H1 (cell line): ENCODE measurements at regions not wholly inside any gene's neighbourhood (a gene's known extent, or its start where the extent isn't known, plus 50 kb on each side); places are given as distances from the start of the nearest gene placed in this dataset.

ENCODE experiments used
- CTCF ChIA-PET: fragments of 300-600 bp; sonication (Branson Sonifier 250); formaldehyde crosslinking; loops from one replicate; lab custom pipeline; 2021; ENCODE audit not compliant: partially characterized antibody; lab: Charles Lee
- POLR2A ChIA-PET: fragments of 300-600 bp; sonication (Branson Sonifier 250); formaldehyde crosslinking; loops from one replicate; lab custom pipeline; 2021; ENCODE audit warnings: inconsistent platforms; ENCODE audit not compliant: partially characterized antibody; lab: Charles Lee
- DNase-seq, 2 experiments: peaks; one replicate each; pipeline versions ENCODE4 v3.0.0 to v3.0.0-alpha.2; 2010 to 2022; ENCODE audit warnings: low spot score in 2 of 2, low read depth in 1 of 2, mixed read lengths in 1 of 2
- FAIRE-seq: peaks from 2 replicates; lab custom pipeline; 2011; peaks lifted over from hg19 to GRCh38; lab: Jason Lieb, UNC
- H2AFZ ChIP-seq: 2 replicates; pipeline ENCODE4 v1.8.1; 2012; ENCODE audit warnings: low read length, inconsistent platforms
- H2AK5ac ChIP-seq: 2 replicates; pipeline ENCODE4 v1.6.1; 2013; ENCODE audit warnings: low read depth, low read length
- H2BK120ac ChIP-seq: replicated peaks from 2 replicates; pipeline ENCODE3; 2013; ENCODE audit warnings: low read depth, low read length, inconsistent platforms
- H2BK12ac ChIP-seq: 2 replicates; pipeline ENCODE4 v1.6.1; 2013; ENCODE audit warnings: low read depth, low read length
- H2BK15ac ChIP-seq: 2 replicates; pipeline ENCODE4 v1.6.1; 2013; ENCODE audit warnings: low read length
- H2BK20ac ChIP-seq: 2 replicates; pipeline ENCODE4 v1.6.1; 2013; ENCODE audit warnings: low read length
- H2BK5ac ChIP-seq: 2 replicates; pipeline ENCODE4 v1.6.1; 2013; ENCODE audit warnings: low read depth, low read length
- H3K14ac ChIP-seq: 2 replicates; pipeline ENCODE4 v1.6.1; 2013; ENCODE audit warnings: inconsistent platforms; ENCODE audit not compliant: insufficient read length
- H3K18ac ChIP-seq: 2 replicates; pipeline ENCODE4 v1.6.1; 2013; ENCODE audit warnings: low read length; ENCODE audit errors: extremely low read depth
- H3K23ac ChIP-seq: 2 replicates; pipeline ENCODE4 v1.6.1; 2013; ENCODE audit warnings: inconsistent platforms; ENCODE audit not compliant: insufficient read length
- H3K23me2 ChIP-seq: 2 replicates; pipeline ENCODE4 v1.6.1; 2013; ENCODE audit warnings: low read depth, low read length
- H3K27ac ChIP-seq: 2 replicates; pipeline ENCODE4 v1.6.1; 2011; ENCODE audit warnings: low read depth, low read length, inconsistent platforms
- H3K27me3 ChIP-seq, 4 experiments: replicated peaks in 1 of 4; 1 replicate in 1 of 4; 2 replicates in 3 of 4; pipeline versions ENCODE4 v1.6.1 to v1.8.1; 2011 to 2013; ENCODE audit warnings: low read length in 3 of 4, mild to moderate bottlenecking in 3 of 4, inconsistent platforms in 2 of 4, mixed read lengths in 2 of 4, moderate library complexity in 1 of 4; ENCODE audit not compliant: control insufficient read depth in 3 of 4, insufficient read depth in 3 of 4; ENCODE audit errors: extremely low read depth in 1 of 4
- H3K36me3 ChIP-seq, 4 experiments: 2 replicates each; pipeline versions ENCODE4 v1.6.1 to v1.8.1; 2011 to 2013; ENCODE audit warnings: mild to moderate bottlenecking in 4 of 4, low read length in 3 of 4, moderate library complexity in 2 of 4, control low read depth in 1 of 4, inconsistent platforms in 1 of 4; ENCODE audit not compliant: insufficient read depth in 4 of 4, control insufficient read depth in 2 of 4
- H3K4ac ChIP-seq: replicated peaks from 2 replicates; pipeline ENCODE3; 2013; ENCODE audit warnings: low read length, low read depth, mixed read lengths, inconsistent platforms; ENCODE audit not compliant: insufficient read length
- H3K4me1 ChIP-seq, 4 experiments: replicated peaks in 1 of 4; 1 replicate in 1 of 4; 2 replicates in 3 of 4; pipeline versions ENCODE4 v1.6.1 to v1.8.1; 2011 to 2013; ENCODE audit warnings: low read length in 3 of 4, inconsistent platforms in 2 of 4, mixed read lengths in 1 of 4; ENCODE audit not compliant: insufficient read depth in 4 of 4, control insufficient read depth in 3 of 4
- H3K4me2 ChIP-seq, 2 experiments: 2 replicates each; pipeline versions ENCODE4 v1.6.1 to v1.8.1; 2011 to 2013; ENCODE audit warnings: low read depth in 2 of 2, low read length in 2 of 2, control low read depth in 1 of 2, inconsistent platforms in 1 of 2, mild to moderate bottlenecking in 1 of 2; ENCODE audit not compliant: insufficient read depth in 1 of 2
- H3K4me3 ChIP-seq, 4 experiments: fragments of 200-600, 300-600 bp in 1 of 4; sonication (generic), shearing (Covaris generic), sonication (Bioruptor Twin) in 1 of 4; 2 replicates each; pipeline versions ENCODE4 v1.5.1 to v1.8.1; 2011 to 2016; ENCODE audit warnings: low read length in 4 of 4, low read depth in 3 of 4, control low read depth in 2 of 4, inconsistent platforms in 2 of 4, mild to moderate bottlenecking in 2 of 4, mixed read lengths in 1 of 4, moderate library complexity in 1 of 4; ENCODE audit not compliant: insufficient read depth in 2 of 4; ENCODE audit errors: extremely low read depth in 1 of 4
- H3K56ac ChIP-seq: replicated peaks from 2 replicates; pipeline ENCODE3; 2013; ENCODE audit warnings: low read depth, mild to moderate bottlenecking, mixed read lengths, low read length, inconsistent platforms; ENCODE audit not compliant: insufficient read length
- H3K79me1 ChIP-seq: 2 replicates; pipeline ENCODE4 v1.6.1; 2013; ENCODE audit warnings: low read depth, low read length, control low read depth
- H3K79me2 ChIP-seq, 2 experiments: 2 replicates each; pipeline versions ENCODE4 v1.6.1 to v1.8.1; 2012 to 2013; ENCODE audit warnings: low read length in 2 of 2, mild to moderate bottlenecking in 2 of 2, inconsistent platforms in 1 of 2; ENCODE audit not compliant: insufficient read depth in 2 of 2, control insufficient read depth in 1 of 2
- H3K9ac ChIP-seq, 4 experiments: replicated peaks in 1 of 4; 1 replicate in 1 of 4; 2 replicates in 3 of 4; pipeline versions ENCODE4 v1.6.1 to v1.8.1; 2011 to 2013; ENCODE audit warnings: low read depth in 3 of 4, low read length in 3 of 4, control low read depth in 2 of 4, mild to moderate bottlenecking in 2 of 4, moderate library complexity in 2 of 4, inconsistent platforms in 1 of 4; ENCODE audit errors: extremely low read depth in 1 of 4
- H3K9me3 ChIP-seq, 2 experiments: 2 replicates each; pipeline versions ENCODE4 v1.6.1 to v1.8.1; 2012 to 2013; ENCODE audit warnings: mild to moderate bottlenecking in 2 of 2, moderate library complexity in 2 of 2, control low read depth in 1 of 2, inconsistent platforms in 1 of 2, low read depth in 1 of 2, low read length in 1 of 2, mixed read lengths in 1 of 2; ENCODE audit not compliant: insufficient read depth in 2 of 2
- H4K20me1 ChIP-seq, 2 experiments: replicated peaks in 1 of 2; 2 replicates each; pipeline versions ENCODE3 to v1.8.1; 2011 to 2013; ENCODE audit warnings: inconsistent platforms in 2 of 2, low read length in 2 of 2, mild to moderate bottlenecking in 1 of 2; ENCODE audit not compliant: insufficient read depth in 2 of 2, control insufficient read depth in 1 of 2
- H4K5ac ChIP-seq: 2 replicates; pipeline ENCODE4 v1.6.1; 2013; ENCODE audit warnings: low read length, low read depth, mixed read lengths, inconsistent platforms; ENCODE audit not compliant: insufficient read length
- H4K8ac ChIP-seq: 2 replicates; pipeline ENCODE4 v1.8.0; 2013; ENCODE audit warnings: mild to moderate bottlenecking, moderate library complexity, low read length, inconsistent platforms; ENCODE audit not compliant: insufficient read depth; ENCODE audit errors: extremely low read depth
- H4K91ac ChIP-seq: replicated peaks from 2 replicates; pipeline ENCODE3; 2013; ENCODE audit warnings: low read length, mixed read lengths, inconsistent platforms; ENCODE audit not compliant: insufficient read length
- BACH1 ChIP-seq: IDR thresholded peaks from 2 replicates; pipeline ENCODE4 v1.6.1; 2012; ENCODE audit warnings: low read length, improper control_type of control experiment
- BCL11A ChIP-seq, 2 experiments: IDR thresholded peaks; one replicate each; pipeline ENCODE4 v1.6.1; 2011; ENCODE audit warnings: low read depth in 2 of 2, low read length in 2 of 2, mild to moderate bottlenecking in 2 of 2
- CHD2 ChIP-seq: IDR thresholded peaks from 2 replicates; pipeline ENCODE4 v1.6.1; 2012; ENCODE audit warnings: low read length, improper control_type of control experiment
- CTBP2 ChIP-seq: IDR thresholded peaks from 2 replicates; pipeline ENCODE4 v1.7.0; 2011; ENCODE audit warnings: borderline replicate concordance, mild to moderate bottlenecking, moderate library complexity, mixed read lengths, low read length; ENCODE audit not compliant: insufficient read depth, insufficient read length
- GABPA ChIP-seq: IDR thresholded peaks from 2 replicates; pipeline ENCODE4 v1.6.1; 2011; ENCODE audit warnings: mild to moderate bottlenecking, low read length, moderate library complexity, borderline replicate concordance; ENCODE audit not compliant: insufficient read depth
- GTF2F1 ChIP-seq: IDR thresholded peaks from 2 replicates; pipeline ENCODE4 v1.6.1; 2012; ENCODE audit warnings: low read depth, low read length, improper control_type of control experiment, borderline replicate concordance
- HDAC6 ChIP-seq: IDR thresholded peaks from one replicate; pipeline ENCODE4 v1.7.1; 2012; ENCODE audit warnings: low read depth, mild to moderate bottlenecking, inconsistent platforms, low read length, moderate library complexity
- JUN ChIP-seq: IDR thresholded peaks from 2 replicates; pipeline ENCODE4 v1.6.1; 2011; ENCODE audit warnings: low read depth, mild to moderate bottlenecking, improper control_type of control experiment, low read length
- KDM4A ChIP-seq: IDR thresholded peaks from one replicate; pipeline ENCODE4 v1.7.1; 2012; ENCODE audit warnings: low read depth, mild to moderate bottlenecking, moderate library complexity, low read length, inconsistent platforms; ENCODE audit not compliant: severe bottlenecking
- MAFK ChIP-seq: IDR thresholded peaks from 2 replicates; pipeline ENCODE4 v1.6.1; 2012; ENCODE audit warnings: low read depth, mild to moderate bottlenecking, improper control_type of control experiment, low read length
- PHF8 ChIP-seq: fragments of 200-600 bp; sonication (generic); conservative IDR thresholded peaks from 2 replicates; pipeline ENCODE4 v1.7.1; 2012; ENCODE audit warnings: low read depth, mild to moderate bottlenecking, inconsistent platforms, low read length, moderate library complexity
- RXRA ChIP-seq: IDR thresholded peaks from 2 replicates; pipeline ENCODE4 v1.6.1; 2011; ENCODE audit warnings: low read depth, mild to moderate bottlenecking, low read length, moderate library complexity; ENCODE audit not compliant: insufficient read depth
- SIN3A ChIP-seq, 2 experiments: IDR thresholded peaks in 1 of 2; conservative IDR thresholded peaks in 1 of 2; 2 replicates each; pipeline ENCODE4 v1.6.1; 2011 to 2012; ENCODE audit warnings: low read length in 2 of 2, improper control_type of control experiment in 1 of 2, low read depth in 1 of 2, mild to moderate bottlenecking in 1 of 2
- SP2 ChIP-seq: IDR thresholded peaks from 2 replicates; pipeline ENCODE4 v1.6.1; 2012; ENCODE audit warnings: mild to moderate bottlenecking, low read length, inconsistent platforms
- SUZ12 ChIP-seq: fragments of 200-600 bp; sonication (generic); IDR thresholded peaks from 2 replicates; pipeline ENCODE4 v1.6.1; 2012; ENCODE audit warnings: mild to moderate bottlenecking, inconsistent platforms, low read length, moderate library complexity, mixed read lengths
- TAF7 ChIP-seq: optimal IDR thresholded peaks from 2 replicates; pipeline ENCODE3; 2011; ENCODE audit warnings: low read depth, mild to moderate bottlenecking, inconsistent platforms, low read length, moderate library complexity, borderline replicate concordance

GRCh38 chr2:21759819-21760218 lies 636.1 kb downstream of the TDRD15 start:
- Histone ChIP-seq H3K4me2 (no peak overlapping the region), H2AK5ac (no peak overlapping the region), H2BK15ac (no peak overlapping the region), H4K20me1 (no peaks in the 10 kb centered on the region), H3K36me3 (no peaks in the 10 kb centered on the region; a peak in 1 of 8 replicates), H2BK5ac (no peak overlapping the region), H3K79me1 (no peaks in the 10 kb centered on the region), H3K27ac (no peak overlapping the region), H2BK12ac (no peak overlapping the region), H3K4me1 (peaks cover 0 to 7% (median 3%) of the 10 kb centered on the region in 4 experiments; a peak in 2 of 7 replicates), H3K9me3 (peaks cover 3 to 4% of the 10 kb centered on the region in 2 experiments; a peak in 1 of 4 replicates), H3K9ac (no peak overlapping the region), H3K23ac (no peak overlapping the region), H2BK20ac (no peak overlapping the region), H3K56ac (no peak overlapping the region), H2AFZ (no peak overlapping the region), H3K4ac (no peak overlapping the region), H3K18ac (no peak overlapping the region), H3K79me2 (no peaks in the 10 kb centered on the region), H3K27me3 (no peaks in the 10 kb centered on the region), H4K8ac (no peak overlapping the region), H4K91ac (no peak overlapping the region), H2BK120ac (no peak overlapping the region), H3K4me3 (no peak overlapping the region), H3K14ac (no peak overlapping the region), H4K5ac (no peak overlapping the region), H3K23me2 (no peaks in the 10 kb centered on the region)
- no peak for DNase-seq
- FAIRE-seq = no peak
- CTCF ChIA-PET = interaction anchor here (1.3 kb wide), 1 partner anchor 18 kb away, joined by 3 read pairs; no protein-coding TSS in a partner anchor
- POLR2A ChIA-PET = no interaction called here
- TF ChIP-seq RXRA (no peak), SIN3A (conservative IDR thresholded peaks at IDR 0.05 in 1 of 2, IDR thresholded peaks at IDR 0.05 in 1 of 2; ENCODE audit: low read depth in 1 of 2, low read length in 2 of 2) (no peak), BCL11A (IDR thresholded peaks at IDR 0.05; ENCODE audit: low read depth in 2 of 2, low read length in 2 of 2) (no peak), PHF8 (no peak), CHD2 (no peak), GTF2F1 (no peak), SUZ12 (no peak), CTBP2 (no peak), SP2 (no peak), KDM4A (no peak), JUN (no peak), TAF7 (no peak), HDAC6 (no peak), MAFK (no peak), GABPA (no peak), BACH1 (no peak)
